ENCODE measurements at regions not wholly inside any gene's neighbourhood (a gene's known extent, or its start where the extent isn't known, plus 50 kb on each side); places are given as distances from the start of the nearest gene placed in this dataset.

- TF ChIP-seq POLR2A (IDR thresholded peaks at IDR 0.05) (no peak), CTCF (IDR thresholded peaks at IDR 0.05) (no peak), EP300 (IDR thresholded peaks at IDR 0.05) (no peak)
Measured at GRCh38 chr13:88729605-88730004, 1058.4 kb downstream of the SLITRK5 start.

GRCh38 chr13:88736026-88736425, 1064.9 kb downstream of the SLITRK5 start:
- DNase-seq = no peak
- Histone ChIP-seq H3K27ac (no peak overlapping the region), H3K36me3 (no peaks in the 10 kb centered on the region), H3K9me3 (no peaks in the 10 kb centered on the region), H3K27me3 (no peaks in the 10 kb centered on the region), H3K4me3 (no peak overlapping the region), H3K4me1 (ENCODE audit: insufficient read depth) (no peaks in the 10 kb centered on the region)
- WGBS, 3 donors = 23 to 69% (median 36%) methylated on average over 2 of the region's 2 CpGs
- TF ChIP-seq CTCF (IDR thresholded peaks at IDR 0.05) (no peak), EP300 (IDR thresholded peaks at IDR 0.05) (no peak), POLR2A (IDR thresholded peaks at IDR 0.05) (no peak)
- intact Hi-C loops (cut with DNase I) = no loop called here

More at GRCh38 chr13:88729605-88730004, 1058.4 kb downstream of the SLITRK5 start:
- Histone ChIP-seq H3K27ac (no peak overlapping the region), H3K4me3 (no peak overlapping the region), H3K9me3 (no peaks in the 10 kb centered on the region), H3K36me3 (no peaks in the 10 kb centered on the region), H3K4me1 (ENCODE audit: insufficient read depth) (no peaks in the 10 kb centered on the region), H3K27me3 (no peaks in the 10 kb centered on the region)
- DNase-seq = no peak
- WGBS, 3 donors = 51 to 71% (median 56%) methylated on average over 3 of the region's 3 CpGs
- intact Hi-C loops (cut with DNase I) = no loop called here

- Histone ChIP-seq H3K4me1 (ENCODE audit: insufficient read depth) (no peaks in the 10 kb centered on the region), H3K27ac (no peak overlapping the region), H3K36me3 (no peaks in the 10 kb centered on the region), H3K4me3 (no peak overlapping the region), H3K27me3 (no peaks in the 10 kb centered on the region), H3K9me3 (no peaks in the 10 kb centered on the region)
- TF ChIP-seq POLR2A (IDR thresholded peaks at IDR 0.05) = no peak
- no peak for TF ChIP-seq EP300 (IDR thresholded peaks at IDR 0.05)
- TF ChIP-seq CTCF (IDR thresholded peaks at IDR 0.05) = no peak
- 80 to 90% (median 90%) methylated on average over 4 of the region's 4 CpGs for WGBS, 3 donors
- no peak for DNase-seq
- intact Hi-C loops (cut with DNase I) = no loop called here
Measured at GRCh38 chr13:88739195-88739594, 1068.0 kb downstream of the SLITRK5 start.

- no peaks in the 10 kb centered on the region for H3K36me3 ChIP-seq
- no peak overlapping the region for H3K4me3 ChIP-seq
- no peak for TF ChIP-seq POLR2A (IDR thresholded peaks at IDR 0.05)
- no peak for TF ChIP-seq CTCF (IDR thresholded peaks at IDR 0.05)
- TF ChIP-seq EP300 (IDR thresholded peaks at IDR 0.05) = no peak
- intact Hi-C loops (cut with DNase I) = no loop called here
- H3K27ac ChIP-seq = no peak overlapping the region
- H3K27me3 ChIP-seq = no peaks in the 10 kb centered on the region
- H3K4me1 ChIP-seq (ENCODE audit: insufficient read depth) = no peaks in the 10 kb centered on the region
- no peak for DNase-seq
- H3K9me3 ChIP-seq = no peaks in the 10 kb centered on the region
Measured at GRCh38 chr13:88744289-88744688, 1073.1 kb downstream of the SLITRK5 start.

DNA sequence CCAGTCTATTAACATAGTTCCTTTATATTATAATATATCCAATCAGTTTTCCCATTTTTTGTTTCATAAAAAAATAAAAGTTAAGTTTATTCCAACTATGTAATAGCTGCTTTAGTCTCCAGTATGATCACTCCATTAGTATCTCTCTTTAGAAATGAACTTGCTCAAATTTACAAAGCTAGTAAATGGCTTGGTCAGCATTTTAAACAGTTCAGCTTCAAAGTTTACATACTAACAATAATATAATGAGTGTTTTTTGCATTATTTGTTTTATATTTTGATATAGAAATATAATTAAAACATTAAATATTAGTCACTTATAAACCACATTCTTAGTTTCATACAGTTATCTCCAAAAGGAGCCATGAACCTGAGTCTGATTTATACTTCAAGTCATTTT, 1073.8 kb downstream of the SLITRK5 start:
- intact Hi-C loops (cut with DNase I) = no loop called here
- TF ChIP-seq EP300 (IDR thresholded peaks at IDR 0.05) (no peak), CTCF (IDR thresholded peaks at IDR 0.05) (no peak), POLR2A (IDR thresholded peaks at IDR 0.05) (no peak)

More for the DNA sequence above, 1073.8 kb downstream of the SLITRK5 start:
- no peak for DNase-seq
- Histone ChIP-seq H3K4me3 (no peak overlapping the region), H3K36me3 (no peaks in the 10 kb centered on the region), H3K9me3 (no peaks in the 10 kb centered on the region), H3K27ac (no peak overlapping the region), H3K4me1 (ENCODE audit: insufficient read depth) (no peaks in the 10 kb centered on the region), H3K27me3 (no peaks in the 10 kb centered on the region)

Data from ovary (tissue), 7 donors.